OCI-LY3 (cell line): ENCODE measurements at regions not wholly inside any gene's neighbourhood (a gene's known extent, or its start where the extent isn't known, plus 50 kb on each side); places are given as distances from the start of the nearest gene placed in this dataset.

ENCODE experiments used
- CTCF ChIP-seq: fragments of 200-600, 300-600 bp; sonication (generic); IDR thresholded peaks from 2 replicates; pipeline ENCODE4 v1.5.1; 2014; ENCODE audit warnings: antibody characterized with exemption, low read length, low read depth
- EZH2phosphoT487 ChIP-seq: fragments of 200-600 bp; shearing (Covaris generic); IDR thresholded peaks from 2 replicates; pipeline ENCODE4 v1.6.1; 2018; ENCODE audit warnings: antibody characterized with exemption, mixed run types, low read depth

- no peak for TF ChIP-seq CTCF
- TF ChIP-seq EZH2phosphoT487: no peak
Observed at GRCh38 chr17:71164561-71164960, 956.3 kb upstream of the SOX9 start.
